ENCODE measurements at regions not wholly inside any gene's neighbourhood (a gene's known extent, or its start where the extent isn't known, plus 50 kb on each side); places are given as distances from the start of the nearest gene placed in this dataset.
"Not testable (repeated sequence)": the region's sequence is repeated elsewhere in the genome, so short reads cannot be mapped to it uniquely, and the experiment has no call there.

DNA sequence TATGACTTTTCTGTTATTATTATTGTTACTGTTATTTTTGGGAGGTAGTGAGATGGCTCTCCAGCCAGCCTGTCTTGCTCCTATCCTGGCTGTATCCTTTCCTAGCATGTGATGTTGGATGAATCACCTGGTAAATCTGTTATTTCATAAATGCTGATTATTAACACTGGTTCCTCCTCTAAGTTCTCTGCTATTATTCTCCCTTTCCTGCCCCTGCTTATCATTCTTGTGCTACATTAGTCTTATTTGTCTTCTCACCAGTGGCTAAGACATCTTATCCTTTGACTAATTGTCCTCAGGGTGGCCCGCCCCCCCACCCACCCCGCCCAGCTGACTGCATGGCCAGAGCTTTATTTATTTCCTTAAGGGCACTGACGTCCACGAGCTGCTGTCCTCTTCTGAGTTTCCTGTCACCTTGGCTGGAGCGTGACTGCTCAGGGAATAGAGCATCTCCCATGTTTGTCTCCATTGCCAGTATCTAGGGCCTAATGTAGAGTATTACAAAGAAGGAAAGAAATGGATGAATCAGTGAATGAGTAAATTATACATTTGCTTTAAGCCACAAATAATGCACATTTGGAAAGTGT lies 110.1 kb upstream of the KLF6 start:
- no peak for DNase-seq (ENCODE audit: low read depth in 2 of 3, low spot score in 1 of 3)

DNA sequence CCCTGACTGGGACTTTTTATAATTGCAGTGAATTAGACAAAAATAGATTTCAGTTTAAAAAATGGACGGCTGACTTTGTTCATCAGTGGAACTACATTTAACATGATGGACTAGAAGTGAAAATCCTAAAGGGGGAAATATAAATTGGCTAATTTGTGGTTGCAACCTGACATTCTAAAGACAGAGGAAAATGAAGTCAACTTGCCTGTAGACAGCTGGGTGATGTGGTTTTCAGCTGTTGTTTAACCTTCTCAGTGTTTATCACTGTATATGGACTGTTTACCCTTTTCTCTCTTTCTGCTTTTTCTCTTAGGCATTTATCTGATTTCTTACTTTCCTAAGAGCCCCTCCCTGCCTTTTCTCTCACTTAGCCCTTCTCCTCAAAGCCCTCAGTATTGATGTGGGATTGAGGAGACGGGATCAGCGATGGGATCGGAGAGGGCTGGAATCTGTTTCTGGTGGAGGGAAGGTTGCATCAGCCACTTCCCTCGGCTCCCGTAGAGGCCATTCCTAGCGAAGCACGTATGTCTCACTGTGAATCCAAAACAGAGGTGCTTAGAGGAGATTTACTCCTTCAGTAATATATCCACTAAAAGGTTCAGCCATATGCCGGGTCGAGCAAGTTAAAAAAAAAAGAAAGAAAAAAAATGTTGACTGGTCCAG lies 109.0 kb upstream of the KLF6 start:
- DNase-seq (ENCODE audit: low read depth in 2 of 3, low spot score in 1 of 3), result no peak

DNA sequence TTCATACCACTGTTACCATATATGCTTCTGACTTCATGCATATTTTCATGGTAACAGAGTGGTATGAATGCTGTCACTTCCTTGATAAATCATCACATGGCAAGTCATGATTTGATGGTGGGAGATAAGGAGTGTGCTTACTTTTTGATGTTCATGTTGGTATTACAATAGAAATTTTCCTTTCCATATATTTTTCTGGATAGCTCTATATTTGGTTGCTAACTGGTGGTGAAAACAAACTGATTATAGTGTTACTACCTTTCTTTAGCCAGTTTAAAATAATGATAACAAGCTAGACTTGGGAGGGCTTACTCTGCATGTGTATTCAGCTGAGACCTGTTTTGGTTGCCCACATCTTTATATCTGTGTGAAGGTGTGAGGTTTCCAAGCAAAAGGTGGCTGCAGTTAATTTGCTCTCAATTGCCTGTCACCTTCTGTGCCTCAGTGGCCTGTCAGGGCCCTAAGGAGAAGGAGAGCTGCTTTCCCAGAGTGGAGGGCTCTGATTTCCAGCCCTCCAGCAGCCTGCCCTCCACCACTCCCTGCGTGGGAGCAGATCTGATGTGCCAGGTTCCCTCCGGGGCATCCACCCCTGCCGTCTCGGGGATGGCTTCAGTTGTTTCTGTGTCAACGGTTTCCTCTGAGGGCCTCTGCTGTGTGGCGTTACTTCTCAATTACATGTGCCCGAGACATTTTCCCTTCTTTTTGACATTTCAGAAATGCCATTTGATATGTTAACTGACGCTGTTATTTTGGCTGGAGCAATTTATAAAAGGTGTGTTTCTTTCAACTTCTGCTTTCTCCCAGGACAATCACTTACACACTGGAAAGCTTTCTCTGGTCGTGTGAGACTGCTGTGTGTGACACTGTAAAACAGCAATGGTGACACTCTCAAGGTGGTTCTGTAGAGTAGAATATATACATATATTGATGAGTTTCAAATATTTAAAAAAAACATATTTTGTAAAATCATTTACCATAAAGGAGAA lies 107.7 kb upstream of the KLF6 start:
- no peak for DNase-seq (ENCODE audit: low read depth in 2 of 3, low spot score in 1 of 3)

DNA sequence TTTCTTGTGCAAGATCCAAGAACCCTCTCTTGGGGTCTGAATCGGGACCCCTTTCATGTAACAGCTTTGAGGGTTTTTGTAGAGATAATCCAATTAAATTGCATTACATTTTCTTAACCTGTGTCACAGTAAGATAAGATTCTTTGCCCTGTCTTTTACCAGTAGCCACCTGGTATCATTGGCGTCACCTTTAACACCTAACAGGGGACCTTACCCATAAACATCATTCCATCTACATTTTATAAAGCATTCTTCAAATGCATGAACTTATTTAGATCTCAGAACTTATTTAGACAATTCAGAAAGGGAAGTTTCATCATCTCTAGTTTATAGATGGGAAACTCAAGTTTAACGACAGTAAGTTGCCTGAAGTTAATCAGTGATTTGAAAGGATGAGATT lies 106.4 kb upstream of the KLF6 start:
- no peak for DNase-seq (ENCODE audit: low read depth in 2 of 3, low spot score in 1 of 3)

DNA sequence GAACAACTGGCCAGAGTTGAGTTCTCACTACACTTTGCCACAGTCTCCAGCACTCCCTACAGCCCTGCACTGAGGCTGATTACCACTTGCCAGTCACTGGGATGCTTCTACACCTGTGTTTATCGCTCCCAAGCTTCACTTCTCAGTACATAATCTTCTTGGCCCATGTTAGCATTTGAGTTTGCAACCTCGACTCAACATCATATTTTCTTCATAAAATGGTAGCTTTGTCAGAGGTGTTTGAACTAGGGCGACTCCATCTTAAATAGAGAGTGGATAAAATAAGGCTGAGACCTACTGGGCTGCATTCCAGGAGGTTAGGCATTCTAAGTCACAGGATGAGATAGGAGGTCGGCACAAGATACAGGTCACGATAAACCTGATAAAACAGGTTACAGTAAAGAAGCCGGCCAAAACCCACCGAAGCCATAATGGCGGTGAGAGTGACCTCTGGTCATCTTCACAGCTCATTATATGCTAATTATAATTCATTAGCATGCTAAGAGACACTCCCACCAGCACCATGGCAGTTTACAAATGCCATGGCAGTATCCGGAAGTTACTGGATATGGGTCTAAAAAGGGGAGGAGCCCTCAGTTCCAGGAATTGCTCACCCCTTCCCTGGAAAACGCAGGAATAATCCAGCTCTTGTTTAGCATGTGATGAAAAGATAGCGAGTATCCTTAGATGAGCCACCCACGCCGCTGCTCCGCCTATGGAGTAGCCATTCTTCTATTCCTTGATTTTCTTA lies 105.8 kb upstream of the KLF6 start:
- no peak for DNase-seq (ENCODE audit: low read depth in 2 of 3, low spot score in 1 of 3)

DNA sequence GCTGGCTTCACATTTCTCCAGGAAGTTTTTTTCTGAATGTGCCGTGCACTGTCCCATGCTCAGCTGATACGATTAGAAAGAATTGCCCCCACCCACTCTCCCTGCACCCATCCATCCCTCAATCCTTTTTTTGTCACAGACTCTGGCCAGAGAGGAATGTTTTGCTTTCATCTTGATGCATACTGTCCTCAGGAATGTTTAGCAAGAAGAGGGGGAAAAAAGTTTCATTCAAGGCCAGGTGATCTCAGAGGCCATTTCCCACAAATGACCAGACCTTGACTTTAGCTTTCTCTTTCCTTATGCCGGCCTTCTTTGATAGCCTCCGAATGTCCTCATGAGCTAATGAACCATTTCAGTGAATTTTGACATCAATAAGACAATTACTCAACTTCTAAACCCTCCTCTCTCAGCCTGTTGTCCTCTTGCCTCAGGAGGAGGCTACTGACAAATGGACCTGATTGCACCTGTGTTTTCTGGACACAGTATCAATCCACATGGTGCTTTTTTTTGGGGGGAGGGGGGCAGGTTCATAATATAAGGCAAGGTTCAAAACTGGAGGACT lies 105.0 kb upstream of the KLF6 start:
- no peak for DNase-seq (ENCODE audit: low read depth in 2 of 3, low spot score in 1 of 3)

DNA sequence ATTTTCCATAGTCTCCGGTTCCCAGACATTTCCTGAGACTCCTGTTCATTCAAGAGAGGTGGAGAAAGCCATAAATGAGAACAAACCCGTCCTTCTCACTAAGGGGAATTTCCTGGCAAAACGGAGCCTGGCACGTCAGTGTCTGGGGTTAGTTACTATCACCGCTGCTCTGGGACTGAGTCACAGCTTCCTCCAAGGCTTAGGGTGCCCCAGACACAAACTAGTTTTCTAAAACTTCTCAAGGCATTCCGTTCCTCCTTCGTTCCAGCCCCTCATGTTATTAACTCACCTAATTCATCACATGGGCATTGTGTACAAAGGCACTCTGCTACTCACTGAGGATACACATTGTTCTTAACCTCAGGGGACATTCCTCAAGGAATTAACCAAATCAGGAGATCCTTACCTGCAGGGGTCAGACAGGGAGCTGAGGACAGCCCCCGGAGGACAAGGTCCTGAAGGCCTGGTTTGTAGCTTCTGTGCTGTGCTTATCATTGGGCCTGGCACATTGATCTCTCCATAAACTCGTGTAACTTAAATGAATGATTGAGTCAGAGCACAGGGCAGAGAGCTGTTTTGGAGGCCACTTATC lies 103.0 kb upstream of the KLF6 start:
- peak in 1 of 3 donors; percentile 49 for DNase-seq (ENCODE audit: low read depth in 2 of 3, low spot score in 1 of 3)

DNA sequence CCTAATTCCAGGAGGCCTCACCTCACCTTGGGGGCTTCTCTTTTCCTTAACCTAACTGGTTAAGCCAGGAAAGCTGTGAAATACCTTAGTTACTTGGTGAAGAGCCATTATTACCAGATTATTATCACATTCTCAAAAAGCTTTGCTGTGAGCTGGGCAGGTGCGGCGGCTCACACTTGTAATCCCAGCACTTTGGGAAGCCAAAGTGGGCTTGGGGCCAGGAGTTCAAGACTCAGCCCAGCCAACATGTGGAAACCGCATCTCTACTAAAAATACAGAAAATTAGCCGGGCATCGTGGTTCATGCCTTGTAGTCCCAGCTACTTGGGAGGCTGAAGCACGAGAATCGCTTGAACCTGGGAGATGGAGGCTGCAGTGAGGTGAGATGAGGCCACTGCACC lies 102.4 kb upstream of the KLF6 start:
- DNase-seq (ENCODE audit: low read depth in 2 of 3, low spot score in 1 of 3), result no peak

DNA sequence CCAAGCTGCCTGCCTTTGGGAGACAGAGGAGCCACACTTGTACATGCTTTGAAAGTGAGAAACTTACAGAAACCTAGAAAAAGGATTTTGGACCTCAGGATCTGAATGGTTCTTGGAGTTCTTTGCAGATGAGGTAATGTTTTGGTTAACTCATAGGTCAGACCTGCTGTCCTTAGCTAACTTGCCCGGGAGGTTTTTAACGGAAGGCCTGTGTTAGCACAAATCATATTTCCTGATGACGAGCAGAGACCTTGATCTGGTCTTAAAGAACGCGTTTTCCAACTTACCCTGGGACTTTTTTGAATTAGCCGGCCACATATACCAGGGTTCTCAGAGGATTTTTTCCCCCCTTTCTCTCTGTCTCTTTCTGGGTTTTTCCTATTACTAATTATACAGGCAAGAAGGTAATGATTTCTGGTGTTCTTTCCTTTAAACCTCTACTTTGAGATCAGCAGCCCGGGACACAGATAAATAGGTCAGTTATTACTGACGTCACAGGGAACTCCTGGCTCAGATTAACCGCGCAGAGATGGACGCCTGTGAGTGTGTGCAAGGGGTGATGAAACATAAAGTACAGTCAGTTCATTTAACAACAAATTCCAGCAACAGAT lies 101.7 kb upstream of the KLF6 start:
- DNase-seq (ENCODE audit: low read depth in 2 of 3, low spot score in 1 of 3), result no peak

DNA sequence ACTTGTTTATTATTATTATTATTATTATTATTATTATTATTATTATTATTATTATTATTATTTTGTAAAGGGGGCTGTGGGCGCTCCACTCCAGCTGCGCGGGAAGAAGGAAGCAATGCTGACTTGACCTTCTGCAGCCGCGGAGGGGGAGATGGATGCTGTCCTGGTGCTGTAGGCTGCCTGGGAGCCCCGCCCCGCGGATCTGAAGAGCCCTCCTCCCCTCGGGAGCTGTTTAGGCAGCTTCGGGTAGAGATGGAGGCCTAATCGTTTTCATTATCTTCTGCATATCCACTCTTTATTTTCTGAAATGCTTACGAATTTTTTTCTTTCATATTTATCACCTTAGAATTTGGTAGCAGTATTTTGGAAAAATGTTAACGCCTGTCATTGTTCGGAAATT lies 101.2 kb upstream of the KLF6 start:
- DNase-seq (ENCODE audit: low read depth in 2 of 3, low spot score in 1 of 3), result no peak

DNA sequence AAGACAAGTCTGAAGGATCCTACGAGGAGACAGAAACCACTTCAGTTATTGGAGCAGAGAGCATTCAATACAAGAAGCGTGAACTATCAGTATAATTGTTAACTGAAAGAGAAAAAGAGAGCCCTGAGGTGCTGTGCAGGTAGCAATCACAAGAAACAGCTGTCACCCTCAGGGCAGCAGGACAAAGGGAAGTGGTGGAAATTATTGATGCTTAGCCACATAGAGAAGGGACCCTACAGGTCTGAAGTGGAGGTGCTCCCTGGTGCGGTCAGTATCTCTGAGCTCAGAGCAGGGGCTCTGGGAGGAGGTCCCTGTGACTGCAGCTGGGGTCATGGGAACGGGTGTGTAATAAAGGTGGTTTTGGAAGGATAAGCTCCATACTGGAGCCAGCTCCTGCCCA lies 97.8 kb upstream of the KLF6 start:
- no peak for DNase-seq (ENCODE audit: low read depth in 2 of 3, low spot score in 1 of 3)

DNA sequence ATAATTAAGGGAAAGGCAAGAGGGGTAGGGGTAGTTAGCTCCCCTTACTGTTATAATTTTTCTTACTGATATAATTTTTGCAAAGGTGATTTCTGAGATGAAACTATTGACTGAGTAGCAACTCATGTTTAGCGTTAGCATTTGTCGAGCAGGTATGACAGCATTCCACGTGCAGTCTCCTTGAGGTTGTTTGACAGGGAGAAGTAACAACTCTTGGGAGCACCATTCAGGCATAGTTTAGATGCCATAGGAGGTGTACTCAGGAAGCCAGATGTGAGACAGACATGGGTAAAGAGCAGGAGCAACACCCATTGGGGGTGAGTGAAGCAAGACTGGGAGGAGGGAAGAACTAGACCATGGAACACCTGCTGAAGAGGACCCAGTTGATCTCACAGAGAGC lies 96.6 kb upstream of the KLF6 start:
- DNase-seq (ENCODE audit: low read depth in 2 of 3, low spot score in 1 of 3), result no peak

DNA sequence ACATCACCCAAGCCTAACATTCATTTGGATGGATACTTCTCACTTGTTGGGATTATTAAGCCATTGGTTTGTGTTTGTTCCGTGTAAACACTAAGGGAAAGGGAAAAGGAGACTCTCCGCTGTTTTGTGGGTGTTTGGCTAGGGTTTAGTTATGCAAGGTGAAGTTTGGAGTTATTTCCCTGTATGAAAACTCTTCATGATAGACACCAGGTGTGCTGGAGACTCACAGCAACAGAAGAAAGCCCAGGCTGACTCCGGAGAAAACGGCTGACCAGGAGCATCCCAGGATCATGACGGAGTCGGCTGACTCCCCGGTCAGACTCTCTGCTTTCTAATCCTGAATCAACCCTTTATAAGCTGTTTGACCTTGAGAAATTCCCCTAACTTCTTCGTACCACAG lies 94.1 kb upstream of the KLF6 start:
- DNase-seq (ENCODE audit: low read depth in 2 of 3, low spot score in 1 of 3), result no peak

DNA sequence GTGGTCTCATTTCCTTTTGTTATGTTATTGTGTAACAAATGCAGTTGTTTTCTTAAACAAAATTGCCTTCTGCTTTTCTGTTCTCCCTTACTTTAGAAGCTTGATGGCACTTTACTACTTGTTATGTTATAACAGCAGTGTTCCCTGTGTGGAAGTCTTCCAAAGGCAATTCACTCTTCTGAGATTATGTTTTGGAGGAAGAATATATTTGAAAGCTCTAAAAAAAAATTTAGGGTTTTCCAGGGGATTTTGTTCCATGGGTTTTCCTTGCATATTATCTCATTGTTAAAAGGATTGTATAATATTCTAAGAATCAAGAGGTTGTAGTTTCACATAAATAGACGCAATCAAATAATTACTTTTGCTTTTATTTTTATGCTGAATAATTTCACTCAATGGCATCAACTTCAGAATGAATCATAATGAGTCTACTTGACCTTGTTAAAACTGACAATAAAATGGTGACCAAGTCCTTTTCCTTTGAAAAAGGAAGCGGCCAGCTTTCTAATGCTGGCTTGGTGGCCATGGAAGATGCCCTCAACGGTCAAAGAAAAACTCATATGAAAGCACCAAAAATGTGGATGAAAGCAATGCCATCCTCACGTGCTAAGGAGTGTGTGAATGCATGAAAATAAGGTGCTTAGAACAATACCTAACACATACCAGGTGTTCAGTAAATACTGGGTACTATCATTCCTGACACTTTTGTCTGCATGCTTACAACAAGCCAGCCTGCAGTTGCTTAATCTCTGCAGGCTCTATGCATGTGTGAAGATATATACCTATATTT lies 92.4 kb upstream of the KLF6 start:
- DNase-seq (ENCODE audit: low read depth in 2 of 3, low spot score in 1 of 3), result no peak

DNA sequence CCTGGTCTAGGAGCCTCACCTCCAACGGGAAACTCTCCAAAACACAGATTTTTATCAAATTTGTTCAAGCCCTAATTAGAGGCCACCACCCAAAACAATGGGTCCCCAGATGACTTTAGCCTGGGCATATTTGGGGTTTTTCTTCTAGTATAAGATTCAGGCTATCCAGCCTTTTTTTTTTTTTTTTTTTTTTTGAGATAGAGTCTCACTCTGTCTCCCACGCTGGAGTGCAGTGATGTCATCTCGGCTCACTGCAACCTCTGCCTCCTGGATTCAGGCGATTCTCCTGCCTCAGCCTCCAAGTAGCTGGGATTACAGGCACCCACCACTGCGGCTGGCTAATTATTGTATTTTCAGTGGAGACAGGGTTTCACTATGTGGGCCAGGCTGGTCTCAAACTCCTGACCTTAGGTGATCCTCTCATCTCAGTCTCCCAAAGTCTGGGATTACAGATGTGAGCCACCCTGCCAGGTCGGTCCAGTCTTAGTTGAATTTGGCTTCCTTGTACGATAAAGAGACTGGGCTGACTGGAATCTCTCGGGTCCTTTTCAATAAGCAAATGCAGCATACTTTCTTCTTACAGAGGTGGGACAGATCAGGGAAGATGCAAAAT lies 91.4 kb upstream of the KLF6 start:
- DNase-seq (ENCODE audit: low read depth in 2 of 3, low spot score in 1 of 3), result no peak

DNA sequence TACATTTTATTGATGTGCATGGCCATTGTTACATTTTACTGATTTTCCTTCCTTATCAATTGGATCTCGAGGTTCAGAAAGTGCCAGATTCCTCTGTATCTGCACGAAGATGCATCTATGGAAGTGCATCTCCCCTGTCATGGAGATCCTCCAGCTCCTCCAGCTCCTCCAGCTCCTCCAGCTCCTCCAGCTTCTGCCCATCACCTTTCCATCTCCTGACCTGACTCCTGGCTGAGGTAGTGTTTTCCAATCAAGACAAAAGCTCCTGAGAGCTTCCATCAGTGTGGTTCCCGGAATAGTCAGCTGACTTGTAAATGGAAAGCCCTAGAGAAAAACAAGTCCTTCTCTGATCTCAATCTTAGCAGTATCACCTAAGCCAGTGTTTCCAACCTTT lies 90.8 kb upstream of the KLF6 start:
- no peak for DNase-seq (ENCODE audit: low read depth in 2 of 3, low spot score in 1 of 3)

DNA sequence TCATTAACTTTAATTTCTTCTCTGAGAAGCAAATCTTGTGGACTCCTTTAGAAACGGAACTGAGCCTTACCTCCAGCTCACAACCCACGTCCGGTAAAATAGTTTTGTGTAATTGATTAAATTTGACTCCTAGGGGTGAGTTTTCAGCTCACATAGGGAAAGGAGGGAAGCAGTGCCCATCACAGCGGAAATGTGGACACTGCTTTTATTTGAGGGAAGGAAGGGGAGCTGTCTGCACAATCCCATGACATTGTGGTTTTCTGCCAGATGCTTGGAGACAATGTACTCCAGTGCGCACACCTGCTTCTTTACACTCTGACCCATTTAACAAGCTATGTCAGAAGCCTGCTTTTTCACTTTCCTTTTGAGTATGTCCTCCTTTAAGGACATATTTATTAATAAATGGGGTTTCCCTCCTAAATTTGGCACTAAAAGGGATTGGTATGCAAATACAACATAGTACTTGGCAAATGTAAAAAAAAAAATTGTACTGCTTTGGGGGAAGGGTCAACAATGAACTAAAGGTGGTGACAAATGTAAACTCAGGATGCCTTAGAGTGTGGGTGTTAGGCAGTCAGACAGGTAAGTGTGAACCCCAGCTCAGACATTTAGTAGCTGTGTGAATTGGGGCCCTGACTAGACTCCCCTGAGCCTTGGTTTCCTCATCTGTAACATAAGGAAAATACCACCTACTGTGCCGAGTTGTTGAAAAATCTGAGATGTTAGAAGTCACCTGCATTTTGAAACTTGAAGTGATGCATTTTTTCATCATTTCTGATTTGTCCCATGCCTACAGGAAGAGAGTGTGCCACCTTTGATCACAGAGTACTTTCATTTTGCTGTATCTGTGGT lies 90.2 kb upstream of the KLF6 start:
- no peak for DNase-seq (ENCODE audit: low read depth in 2 of 3, low spot score in 1 of 3)

DNA sequence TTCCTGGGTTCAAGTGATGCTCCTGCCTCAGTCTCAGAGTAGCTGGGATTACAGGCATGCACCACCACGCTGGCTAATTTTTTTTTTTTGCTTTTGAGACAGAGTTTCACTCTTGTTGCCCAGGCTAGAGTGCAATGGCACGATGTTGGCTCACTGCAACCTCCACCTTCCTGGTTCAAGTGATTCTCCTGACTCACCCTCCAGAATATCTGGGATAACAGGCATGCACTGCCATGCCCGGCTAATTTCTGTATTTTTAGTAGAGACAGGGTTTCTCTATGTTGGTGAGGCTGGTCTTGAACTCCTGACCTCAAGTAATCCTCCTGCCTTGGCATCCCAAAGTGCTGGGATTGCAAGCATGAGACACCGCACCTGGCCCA lies 89.6 kb upstream of the KLF6 start:
- DNase-seq (ENCODE audit: low read depth in 2 of 3, low spot score in 1 of 3), result not testable (repeated sequence)
